ENCODE measurements at regions not wholly inside any gene's neighbourhood (a gene's known extent, or its start where the extent isn't known, plus 50 kb on each side); places are given as distances from the start of the nearest gene placed in this dataset.
"Not testable (repeated sequence)": the region's sequence is repeated elsewhere in the genome, so short reads cannot be mapped to it uniquely, and the experiment has no call there.

DNA sequence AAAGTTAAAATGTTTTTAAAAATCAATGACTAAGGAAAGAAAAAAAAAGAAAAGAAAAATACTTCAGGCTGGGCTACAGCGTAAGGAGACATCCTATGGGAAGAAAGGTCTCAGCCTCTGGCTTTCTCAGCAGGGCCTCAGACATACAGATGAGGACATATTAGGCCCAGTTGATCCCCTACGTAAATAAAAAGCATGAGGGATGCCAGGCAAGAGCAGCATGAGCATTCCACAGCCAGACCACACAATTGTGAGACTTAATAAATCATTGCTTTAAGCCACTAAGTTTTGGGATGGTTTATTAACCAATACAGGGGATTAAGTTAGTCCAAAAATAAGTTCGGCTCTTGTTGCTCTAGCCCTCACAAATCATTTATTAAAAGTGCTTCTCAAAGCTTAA is 394.1 kb upstream of the NECTIN3 start:
- no peak overlapping the region for H3K27ac ChIP-seq (ENCODE audit: low read depth in 2 of 2, low read length in 2 of 2)
- no peaks in the 10 kb centered on the region for H3K27me3 ChIP-seq (ENCODE audit: control insufficient read depth in 2 of 2, insufficient read depth in 2 of 2, low read length in 2 of 2)
- H3K4me3 ChIP-seq (ENCODE audit: low read length in 2 of 2) = no peak overlapping the region
- H3K9ac ChIP-seq (ENCODE audit: low read depth in 1 of 2, low read length in 2 of 2) = no peak overlapping the region
- no peaks in the 10 kb centered on the region for H3K36me3 ChIP-seq (ENCODE audit: control insufficient read depth in 2 of 2, insufficient read depth in 2 of 2, low read length in 2 of 2)
- H3K4me1 ChIP-seq (ENCODE audit: control insufficient read depth in 2 of 2, insufficient read depth in 2 of 2, low read length in 2 of 2) = no peaks in the 10 kb centered on the region
- H3K9me3 ChIP-seq (ENCODE audit: control insufficient read depth in 2 of 2, low read length in 2 of 2) = no peaks in the 10 kb centered on the region

- no peak overlapping the region for H3K4me3 ChIP-seq (ENCODE audit: low read length in 2 of 2)
- H3K9ac ChIP-seq (ENCODE audit: low read depth in 1 of 2, low read length in 2 of 2) = no peak overlapping the region
- H3K36me3 ChIP-seq (ENCODE audit: control insufficient read depth in 2 of 2, insufficient read depth in 2 of 2, low read length in 2 of 2) = no peaks in the 10 kb centered on the region
- H3K9me3 ChIP-seq (ENCODE audit: control insufficient read depth in 2 of 2, low read length in 2 of 2) = no peaks in the 10 kb centered on the region
- H3K4me1 ChIP-seq (ENCODE audit: control insufficient read depth in 2 of 2, insufficient read depth in 2 of 2, low read length in 2 of 2) = no peaks in the 10 kb centered on the region
- H3K27ac ChIP-seq (ENCODE audit: low read depth in 2 of 2, low read length in 2 of 2) = no peak overlapping the region
- no peaks in the 10 kb centered on the region for H3K27me3 ChIP-seq (ENCODE audit: control insufficient read depth in 2 of 2, insufficient read depth in 2 of 2, low read length in 2 of 2)
These were observed 392.3 kb upstream of the NECTIN3 start for GRCh38 chr3:110679285-110679684.

- Histone ChIP-seq H3K27me3 (ENCODE audit: control insufficient read depth in 2 of 2, insufficient read depth in 2 of 2, low read length in 2 of 2) (no peaks in the 10 kb centered on the region), H3K27ac (ENCODE audit: low read depth in 2 of 2, low read length in 2 of 2) (no peak overlapping the region), H3K4me1 (ENCODE audit: control insufficient read depth in 2 of 2, insufficient read depth in 2 of 2, low read length in 2 of 2) (no peaks in the 10 kb centered on the region), H3K9me3 (ENCODE audit: control insufficient read depth in 2 of 2, low read length in 2 of 2) (no peaks in the 10 kb centered on the region), H3K4me3 (ENCODE audit: low read length in 2 of 2) (no peak overlapping the region), H3K9ac (ENCODE audit: low read depth in 1 of 2, low read length in 2 of 2) (no peak overlapping the region), H3K36me3 (ENCODE audit: control insufficient read depth in 2 of 2, insufficient read depth in 2 of 2, low read length in 2 of 2) (no peaks in the 10 kb centered on the region)
These were observed 391.2 kb upstream of the NECTIN3 start for GRCh38 chr3:110680450-110680849.

- Histone ChIP-seq H3K9ac (ENCODE audit: low read depth in 1 of 2, low read length in 2 of 2) (no peak overlapping the region), H3K27me3 (ENCODE audit: control insufficient read depth in 2 of 2, insufficient read depth in 2 of 2, low read length in 2 of 2) (no peaks in the 10 kb centered on the region), H3K27ac (ENCODE audit: low read depth in 2 of 2, low read length in 2 of 2) (no peak overlapping the region), H3K4me1 (ENCODE audit: control insufficient read depth in 2 of 2, insufficient read depth in 2 of 2, low read length in 2 of 2) (no peaks in the 10 kb centered on the region), H3K4me3 (ENCODE audit: low read length in 2 of 2) (no peak overlapping the region), H3K9me3 (ENCODE audit: control insufficient read depth in 2 of 2, low read length in 2 of 2) (no peaks in the 10 kb centered on the region), H3K36me3 (ENCODE audit: control insufficient read depth in 2 of 2, insufficient read depth in 2 of 2, low read length in 2 of 2) (no peaks in the 10 kb centered on the region)
These were observed 387.1 kb upstream of the NECTIN3 start for GRCh38 chr3:110684466-110684865.

DNA sequence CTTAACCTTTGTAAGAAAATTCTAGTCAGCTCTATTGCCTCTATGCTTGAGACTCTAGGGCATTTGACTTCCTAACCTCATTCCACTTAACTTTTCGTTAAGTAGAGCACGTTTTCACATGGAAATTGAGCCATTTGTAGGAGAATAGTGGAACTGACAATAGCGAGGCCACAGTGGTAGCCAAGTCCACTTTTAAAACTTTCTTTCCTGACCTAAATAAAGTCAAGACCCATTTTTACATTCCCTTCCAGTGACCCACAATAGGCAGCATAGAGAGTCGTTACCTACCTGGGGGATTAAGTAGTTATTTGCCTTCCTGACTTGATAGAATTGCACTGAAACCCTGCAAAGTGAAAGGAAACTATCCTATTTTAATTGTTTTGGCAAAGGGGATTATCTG is 386.0 kb upstream of the NECTIN3 start:
- Histone ChIP-seq H3K36me3 (ENCODE audit: control insufficient read depth in 2 of 2, insufficient read depth in 2 of 2, low read length in 2 of 2) (no peaks in the 10 kb centered on the region), H3K27ac (ENCODE audit: low read depth in 2 of 2, low read length in 2 of 2) (no peak overlapping the region), H3K27me3 (ENCODE audit: control insufficient read depth in 2 of 2, insufficient read depth in 2 of 2, low read length in 2 of 2) (no peaks in the 10 kb centered on the region), H3K4me3 (ENCODE audit: low read length in 2 of 2) (no peak overlapping the region), H3K9me3 (ENCODE audit: control insufficient read depth in 2 of 2, low read length in 2 of 2) (no peaks in the 10 kb centered on the region), H3K9ac (ENCODE audit: low read depth in 1 of 2, low read length in 2 of 2) (no peak overlapping the region), H3K4me1 (ENCODE audit: control insufficient read depth in 2 of 2, insufficient read depth in 2 of 2, low read length in 2 of 2) (no peaks in the 10 kb centered on the region)

- no peaks in the 10 kb centered on the region for H3K4me1 ChIP-seq (ENCODE audit: control insufficient read depth in 2 of 2, insufficient read depth in 2 of 2, low read length in 2 of 2)
- H3K9ac ChIP-seq (ENCODE audit: low read depth in 1 of 2, low read length in 2 of 2) = no peak overlapping the region
- H3K27ac ChIP-seq (ENCODE audit: low read depth in 2 of 2, low read length in 2 of 2) = no peak overlapping the region
- H3K9me3 ChIP-seq (ENCODE audit: control insufficient read depth in 2 of 2, low read length in 2 of 2) = no peaks in the 10 kb centered on the region
- H3K36me3 ChIP-seq (ENCODE audit: control insufficient read depth in 2 of 2, insufficient read depth in 2 of 2, low read length in 2 of 2) = no peaks in the 10 kb centered on the region
- no peak overlapping the region for H3K4me3 ChIP-seq (ENCODE audit: low read length in 2 of 2)
- no peaks in the 10 kb centered on the region for H3K27me3 ChIP-seq (ENCODE audit: control insufficient read depth in 2 of 2, insufficient read depth in 2 of 2, low read length in 2 of 2)
These were observed 384.9 kb upstream of the NECTIN3 start for GRCh38 chr3:110686701-110687100.

DNA sequence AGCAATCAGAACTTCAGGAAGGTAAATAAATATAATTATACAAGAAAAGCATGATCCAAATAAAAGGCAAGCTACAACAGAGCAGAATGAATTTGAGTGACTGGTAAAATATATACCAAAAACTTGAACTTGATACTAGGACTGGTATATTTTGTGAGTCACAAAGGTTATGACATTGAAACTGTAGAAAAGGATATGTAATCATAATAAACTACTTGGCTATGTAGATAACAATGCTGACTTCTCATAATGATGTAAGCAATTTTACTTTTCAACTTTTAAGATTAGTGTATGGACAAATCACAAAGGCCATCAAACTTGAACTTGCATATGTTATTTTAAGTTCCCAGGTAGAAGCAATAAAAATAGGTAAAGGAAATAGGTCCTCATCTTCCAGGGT is 384.5 kb upstream of the NECTIN3 start:
- H3K27me3 ChIP-seq (ENCODE audit: control insufficient read depth in 2 of 2, insufficient read depth in 2 of 2, low read length in 2 of 2) = no peaks in the 10 kb centered on the region
- no peak overlapping the region for H3K27ac ChIP-seq (ENCODE audit: low read depth in 2 of 2, low read length in 2 of 2)
- no peaks in the 10 kb centered on the region for H3K4me1 ChIP-seq (ENCODE audit: control insufficient read depth in 2 of 2, insufficient read depth in 2 of 2, low read length in 2 of 2)
- no peak overlapping the region for H3K9ac ChIP-seq (ENCODE audit: low read depth in 1 of 2, low read length in 2 of 2)
- no peaks in the 10 kb centered on the region for H3K9me3 ChIP-seq (ENCODE audit: control insufficient read depth in 2 of 2, low read length in 2 of 2)
- H3K36me3 ChIP-seq (ENCODE audit: control insufficient read depth in 2 of 2, insufficient read depth in 2 of 2, low read length in 2 of 2) = no peaks in the 10 kb centered on the region
- H3K4me3 ChIP-seq (ENCODE audit: low read length in 2 of 2) = no peak overlapping the region

DNA sequence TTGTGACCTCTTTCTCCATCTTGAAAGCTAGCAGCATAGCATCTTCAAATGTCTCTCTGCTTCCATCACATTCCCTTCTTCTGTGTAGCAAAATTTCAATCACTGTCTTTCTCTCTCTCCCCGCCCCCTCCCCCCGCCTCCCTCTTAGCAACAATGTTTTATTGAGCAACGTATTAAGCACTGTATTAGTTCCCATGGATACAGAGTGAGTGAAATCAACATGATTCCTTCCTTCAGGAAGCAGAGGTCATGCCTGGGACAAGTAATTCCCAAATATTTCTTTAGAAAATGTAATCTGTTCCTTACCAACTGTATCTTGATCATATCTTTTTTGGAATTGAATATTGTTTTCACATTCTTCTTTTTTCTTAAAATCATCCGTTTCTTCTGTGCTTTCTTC is 373.7 kb upstream of the NECTIN3 start:
- Histone ChIP-seq H3K27ac (ENCODE audit: low read depth in 2 of 2, low read length in 2 of 2) (no peak overlapping the region), H3K9ac (ENCODE audit: low read depth in 1 of 2, low read length in 2 of 2) (no peak overlapping the region), H3K27me3 (ENCODE audit: control insufficient read depth in 2 of 2, insufficient read depth in 2 of 2, low read length in 2 of 2) (no peaks in the 10 kb centered on the region)

DNA sequence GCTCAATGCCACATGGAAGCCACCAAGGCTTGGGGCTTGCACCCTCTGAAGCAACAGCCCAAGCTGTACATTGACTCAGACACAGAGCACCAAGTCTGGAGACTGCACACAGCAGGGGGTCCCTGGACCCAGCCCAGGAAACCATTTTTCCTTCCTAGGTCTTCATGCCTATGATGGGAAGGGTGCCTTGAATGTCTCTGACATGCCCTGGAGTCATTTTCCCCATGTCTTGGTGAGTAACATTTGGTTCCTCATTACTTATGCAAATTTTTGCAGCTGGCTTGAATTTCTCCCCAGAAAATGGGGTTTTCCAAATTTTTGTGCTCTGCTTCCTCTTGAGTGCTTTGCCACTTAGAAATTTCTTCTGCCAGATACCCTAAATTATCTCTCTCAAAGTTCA is 367.3 kb upstream of the NECTIN3 start:
- H3K27ac ChIP-seq (ENCODE audit: low read depth in 2 of 2, low read length in 2 of 2); H3K9me3 ChIP-seq (ENCODE audit: control insufficient read depth in 2 of 2, low read length in 2 of 2); H3K9ac ChIP-seq (ENCODE audit: low read depth in 1 of 2, low read length in 2 of 2); H3K4me3 ChIP-seq (ENCODE audit: low read length in 2 of 2); H3K27me3 ChIP-seq (ENCODE audit: control insufficient read depth in 2 of 2, insufficient read depth in 2 of 2, low read length in 2 of 2); H3K4me1 ChIP-seq (ENCODE audit: control insufficient read depth in 2 of 2, insufficient read depth in 2 of 2, low read length in 2 of 2); H3K36me3 ChIP-seq (ENCODE audit: control insufficient read depth in 2 of 2, insufficient read depth in 2 of 2, low read length in 2 of 2): not testable (repeated sequence)

More for the DNA sequence above, 373.7 kb upstream of the NECTIN3 start:
- Histone ChIP-seq H3K9me3 (ENCODE audit: control insufficient read depth in 2 of 2, low read length in 2 of 2) (no peaks in the 10 kb centered on the region), H3K36me3 (ENCODE audit: control insufficient read depth in 2 of 2, insufficient read depth in 2 of 2, low read length in 2 of 2) (no peaks in the 10 kb centered on the region), H3K4me3 (ENCODE audit: low read length in 2 of 2) (no peak overlapping the region), H3K4me1 (ENCODE audit: control insufficient read depth in 2 of 2, insufficient read depth in 2 of 2, low read length in 2 of 2) (no peaks in the 10 kb centered on the region)

DNA sequence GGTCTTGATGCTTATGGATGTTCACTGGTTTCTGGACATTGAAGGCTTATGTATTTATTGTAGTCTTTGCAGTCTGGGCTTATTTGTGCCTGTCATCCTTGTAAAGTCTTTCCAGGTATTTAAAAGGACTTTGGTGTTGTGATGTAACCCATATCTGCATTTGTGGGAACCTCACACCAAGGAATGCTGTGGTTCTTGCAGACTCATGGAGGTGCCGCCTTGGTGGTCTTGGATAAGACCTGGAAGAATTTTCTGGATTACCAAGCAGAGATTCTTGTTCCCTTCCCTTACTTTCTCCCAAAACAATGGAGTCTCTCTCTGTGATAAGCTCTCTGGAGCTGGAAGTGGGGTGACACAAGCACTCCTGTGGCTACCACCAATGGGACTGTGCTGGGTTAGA is 363.5 kb upstream of the NECTIN3 start:
- H3K27me3 ChIP-seq (ENCODE audit: control insufficient read depth in 2 of 2, insufficient read depth in 2 of 2, low read length in 2 of 2) = no peaks in the 10 kb centered on the region
- H3K36me3 ChIP-seq (ENCODE audit: control insufficient read depth in 2 of 2, insufficient read depth in 2 of 2, low read length in 2 of 2) = no peaks in the 10 kb centered on the region
- H3K9me3 ChIP-seq (ENCODE audit: control insufficient read depth in 2 of 2, low read length in 2 of 2) = no peaks in the 10 kb centered on the region
- H3K9ac ChIP-seq (ENCODE audit: low read depth in 1 of 2, low read length in 2 of 2) = no peak overlapping the region
- no peak overlapping the region for H3K27ac ChIP-seq (ENCODE audit: low read depth in 2 of 2, low read length in 2 of 2)
- H3K4me3 ChIP-seq (ENCODE audit: low read length in 2 of 2) = no peak overlapping the region
- H3K4me1 ChIP-seq (ENCODE audit: control insufficient read depth in 2 of 2, insufficient read depth in 2 of 2, low read length in 2 of 2) = no peaks in the 10 kb centered on the region

GRCh38 chr3:110710156-110710555 is 361.5 kb upstream of the NECTIN3 start:
- no peaks in the 10 kb centered on the region for H3K4me1 ChIP-seq (ENCODE audit: control insufficient read depth in 2 of 2, insufficient read depth in 2 of 2, low read length in 2 of 2)
- no peak overlapping the region for H3K9ac ChIP-seq (ENCODE audit: low read depth in 1 of 2, low read length in 2 of 2)
- H3K9me3 ChIP-seq (ENCODE audit: control insufficient read depth in 2 of 2, low read length in 2 of 2) = no peaks in the 10 kb centered on the region
- no peaks in the 10 kb centered on the region for H3K36me3 ChIP-seq (ENCODE audit: control insufficient read depth in 2 of 2, insufficient read depth in 2 of 2, low read length in 2 of 2)
- no peaks in the 10 kb centered on the region for H3K27me3 ChIP-seq (ENCODE audit: control insufficient read depth in 2 of 2, insufficient read depth in 2 of 2, low read length in 2 of 2)
- no peak overlapping the region for H3K27ac ChIP-seq (ENCODE audit: low read depth in 2 of 2, low read length in 2 of 2)
- no peak overlapping the region for H3K4me3 ChIP-seq (ENCODE audit: low read length in 2 of 2)
